HG03378 (cell line): ENCODE measurements at regions not wholly inside any gene's neighbourhood (a gene's known extent, or its start where the extent isn't known, plus 50 kb on each side); places are given as distances from the start of the nearest gene placed in this dataset.

Experiments used
- ATAC-seq: cut with Tn5 transposase; IDR thresholded peaks from one replicate; pipeline ENCODE4 v1.9.1; 2021; ENCODE audit warnings: mild to moderate bottlenecking, moderate library complexity; ENCODE audit not compliant: unreplicated experiment

- ATAC-seq: no peak
Measured at GRCh38 chr1:106681939-106682522, 374.4 kb upstream of the PRMT6 start.

GRCh38 chr1:106688446-106688845 lies 368.0 kb upstream of the PRMT6 start:
- no peak for ATAC-seq

- ATAC-seq: no peak
Measured at GRCh38 chr1:106698660-106699059, 357.8 kb upstream of the PRMT6 start.

- no peak for ATAC-seq
Measured at GRCh38 chr1:106699433-106699832, 357.0 kb upstream of the PRMT6 start.

GRCh38 chr1:106700211-106700610 lies 356.3 kb upstream of the PRMT6 start:
- ATAC-seq: no peak

DNA sequence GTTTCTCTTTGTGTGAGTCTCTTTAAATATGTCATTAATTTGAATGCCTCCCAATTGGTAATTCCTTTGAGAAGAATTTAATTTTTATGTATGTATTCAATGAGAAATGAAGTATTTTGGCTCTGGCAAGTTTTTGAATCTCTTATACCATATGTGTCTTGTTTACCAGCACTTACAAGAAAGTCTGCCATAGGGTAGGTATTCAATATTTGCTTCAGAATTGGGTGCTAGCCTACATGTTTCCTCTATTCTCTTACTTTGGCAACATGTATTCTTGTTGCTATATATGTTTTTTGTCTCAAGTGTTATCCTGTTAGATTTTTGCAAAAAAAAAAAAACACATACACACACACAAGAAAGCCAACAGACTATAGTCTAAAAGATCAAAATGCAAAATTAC lies 350.5 kb upstream of the PRMT6 start:
- no peak for ATAC-seq

DNA sequence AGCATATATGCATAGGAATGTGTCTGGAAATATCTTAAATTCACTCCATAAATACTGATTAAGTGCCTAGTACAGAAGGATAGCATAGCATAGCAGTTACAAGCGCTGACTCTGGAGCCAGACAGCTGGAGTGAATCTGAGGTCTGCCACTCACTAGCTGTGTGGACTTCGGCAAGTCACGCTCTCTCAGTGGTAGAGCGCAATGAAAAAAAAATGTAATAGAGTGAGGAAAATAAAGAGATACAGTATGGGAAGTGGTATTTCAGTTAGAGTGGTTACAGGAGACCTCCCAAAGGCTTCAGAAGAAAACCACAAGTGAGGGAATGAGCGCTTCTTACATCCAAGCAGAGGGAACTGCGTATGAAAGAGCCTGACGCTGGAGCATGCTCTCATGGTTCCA lies 338.9 kb upstream of the PRMT6 start:
- no peak for ATAC-seq

DNA sequence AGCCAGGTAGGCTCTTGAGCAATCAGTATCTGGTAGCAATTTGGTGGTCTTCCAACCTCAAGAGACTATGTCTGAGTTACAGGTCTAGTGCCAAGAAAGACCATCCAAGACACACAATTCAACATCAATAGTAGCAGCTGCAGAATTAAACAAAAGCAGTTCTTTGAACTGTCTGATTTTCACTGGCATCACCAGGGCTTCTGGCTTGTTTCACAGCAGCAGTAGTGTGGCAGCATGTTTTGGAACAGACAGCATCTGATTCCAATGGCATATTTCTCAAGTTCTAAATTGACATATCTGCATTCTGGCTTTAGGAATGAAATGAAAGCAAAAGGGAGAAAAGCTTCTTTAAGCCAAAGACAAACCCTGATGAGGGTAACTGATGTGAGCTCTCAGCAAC lies 334.7 kb upstream of the PRMT6 start:
- no peak for ATAC-seq

- ATAC-seq: no peak
Measured at GRCh38 chr1:106722466-106722865, 334.0 kb upstream of the PRMT6 start.

GRCh38 chr1:106727171-106727570 lies 329.3 kb upstream of the PRMT6 start:
- peak; percentile 98 for ATAC-seq

- ATAC-seq: no peak
Measured at GRCh38 chr1:106746448-106747085, 309.9 kb upstream of the PRMT6 start.

DNA sequence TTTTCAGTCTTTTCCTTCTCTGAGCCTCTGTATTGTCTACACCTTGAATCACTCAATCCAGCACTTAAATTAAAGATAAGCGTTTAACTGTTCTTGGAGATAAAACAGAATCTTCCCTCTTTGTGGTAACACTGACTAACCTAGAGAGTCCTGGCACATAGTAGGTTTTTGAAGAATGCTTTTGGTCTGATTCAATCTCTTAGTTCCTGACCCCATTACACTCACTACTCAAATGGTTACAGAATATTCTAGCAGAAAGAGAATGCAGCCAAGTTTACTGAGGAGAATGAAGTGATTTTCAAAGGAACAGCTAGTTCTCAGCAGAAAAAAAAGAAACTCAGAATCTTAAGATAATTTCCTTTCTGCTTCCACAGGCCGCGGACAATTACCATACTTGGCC lies 309.2 kb upstream of the PRMT6 start:
- ATAC-seq: no peak

DNA sequence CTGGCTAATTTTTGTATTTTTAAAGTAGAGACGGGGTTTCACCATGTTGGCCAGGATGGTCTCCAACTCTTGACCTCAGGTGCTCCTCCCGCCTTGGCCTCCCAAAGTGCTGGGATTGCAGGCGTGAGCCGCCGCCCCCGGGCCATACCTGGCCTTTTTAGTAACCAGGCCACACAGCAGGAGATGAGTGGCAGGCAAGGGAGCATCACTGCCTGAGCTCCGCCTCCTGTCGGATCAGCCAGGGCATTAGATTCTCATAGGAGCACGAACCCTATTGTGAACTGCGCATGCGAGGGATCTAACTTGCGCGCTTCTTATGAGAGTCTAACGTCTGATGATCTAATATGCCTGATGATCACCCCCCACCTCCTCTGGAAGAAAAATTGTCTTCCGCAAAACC lies 308.7 kb upstream of the PRMT6 start:
- no peak for ATAC-seq

GRCh38 chr1:106748606-106749005 lies 307.9 kb upstream of the PRMT6 start:
- no peak for ATAC-seq

GRCh38 chr1:106749491-106749890 lies 307.0 kb upstream of the PRMT6 start:
- no peak for ATAC-seq

GRCh38 chr1:106749906-106750305 lies 306.6 kb upstream of the PRMT6 start:
- ATAC-seq: no peak

- no peak for ATAC-seq
Measured at GRCh38 chr1:106751002-106751401, 305.5 kb upstream of the PRMT6 start.

- no peak for ATAC-seq
Measured at GRCh38 chr1:106753066-106753465, 303.4 kb upstream of the PRMT6 start.

- ATAC-seq: no peak
Measured at GRCh38 chr1:106754957-106755356, 301.5 kb upstream of the PRMT6 start.

DNA sequence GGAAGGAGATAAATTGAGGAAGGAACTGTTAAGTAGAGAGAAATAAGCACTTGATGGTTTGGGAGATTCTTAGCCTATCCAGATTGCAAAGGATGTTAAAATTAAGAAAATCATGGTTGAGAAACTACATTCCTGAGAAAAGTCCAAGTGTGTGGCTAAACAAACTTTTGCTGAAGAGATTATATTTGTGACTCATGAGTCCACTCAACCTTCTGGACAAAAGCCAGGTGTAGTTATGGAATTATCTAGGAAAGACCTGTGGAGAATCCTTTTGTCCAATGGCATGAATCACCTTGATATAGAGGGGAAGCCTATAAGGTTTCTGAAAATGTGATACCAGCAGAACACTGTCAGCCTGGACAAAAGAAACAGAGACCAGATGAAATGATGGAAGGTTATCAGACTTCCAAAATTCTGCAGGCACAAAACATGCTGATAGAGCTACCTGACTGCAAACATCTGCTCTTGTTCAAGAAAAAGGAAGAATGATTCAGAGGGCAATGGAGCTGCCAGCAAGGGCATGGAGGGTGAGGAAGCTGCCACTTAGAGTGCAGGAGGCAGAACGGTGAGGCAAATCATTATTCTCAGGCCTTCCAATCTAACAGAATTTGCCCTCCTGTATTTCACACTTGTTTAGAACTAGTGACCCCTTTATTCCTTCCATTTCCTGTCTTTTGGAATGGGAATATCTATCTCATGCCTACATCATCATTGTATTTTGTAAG lies 300.6 kb upstream of the PRMT6 start:
- no peak for ATAC-seq

- no peak for ATAC-seq
Measured at GRCh38 chr1:106756752-106757151, 299.7 kb upstream of the PRMT6 start.

DNA sequence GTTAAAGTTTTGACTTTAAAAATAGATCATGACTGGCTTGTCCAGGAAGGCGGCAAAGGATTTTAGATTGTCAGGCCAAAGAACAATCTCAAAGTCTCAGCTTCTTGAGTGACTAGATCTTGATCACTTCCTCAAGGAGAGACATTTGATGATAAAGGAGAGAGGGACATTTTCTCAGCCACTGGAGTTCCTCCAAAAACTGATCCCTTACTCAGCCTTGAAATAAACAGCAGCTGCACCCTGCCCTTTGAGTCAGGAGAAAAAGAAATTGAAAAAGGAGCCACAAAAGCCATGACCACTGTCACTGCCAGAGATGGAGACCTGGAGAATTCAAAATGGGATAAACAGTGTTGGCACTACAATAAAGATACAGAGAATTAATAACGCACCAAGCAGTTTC lies 288.4 kb upstream of the PRMT6 start:
- ATAC-seq: no peak
